NCI-H2107 treated with DMSO at 0.1 percent for 48 hours (cell line): ENCODE measurements at regions not wholly inside any gene's neighbourhood (a gene's known extent, or its start where the extent isn't known, plus 50 kb on each side); places are given as distances from the start of the nearest gene placed in this dataset.

Experiments used
- DNase-seq: peaks from one replicate; lab custom pipeline; 2025; ENCODE audit not compliant: unreplicated experiment; lab: John Stamatoyannopoulos, UW

GRCh38 chr4:30837131-30837539 lies 117.0 kb downstream of the PCDH7 start:
- no peak for DNase-seq

GRCh38 chr4:30837861-30838260 lies 117.7 kb downstream of the PCDH7 start:
- DNase-seq: no peak

- DNase-seq: no peak
Measured at GRCh38 chr4:30838331-30838730, 118.2 kb downstream of the PCDH7 start.

GRCh38 chr4:30839583-30840520 lies 119.7 kb downstream of the PCDH7 start:
- no peak for DNase-seq

- DNase-seq: no peak
Measured at GRCh38 chr4:30840571-30840970, 120.4 kb downstream of the PCDH7 start.

GRCh38 chr4:30842142-30842541 lies 122.0 kb downstream of the PCDH7 start:
- DNase-seq: no peak

GRCh38 chr4:30842689-30843088 lies 122.5 kb downstream of the PCDH7 start:
- no peak for DNase-seq

- DNase-seq: no peak
Measured at GRCh38 chr4:30844861-30845582, 124.9 kb downstream of the PCDH7 start.

GRCh38 chr4:30847167-30847566 lies 127.0 kb downstream of the PCDH7 start:
- no peak for DNase-seq

GRCh38 chr4:30847958-30848357 lies 127.8 kb downstream of the PCDH7 start:
- no peak for DNase-seq

GRCh38 chr4:30854531-30854930 lies 134.4 kb downstream of the PCDH7 start:
- no peak for DNase-seq

GRCh38 chr4:30855232-30855631 lies 135.1 kb downstream of the PCDH7 start:
- no peak for DNase-seq

GRCh38 chr4:30856795-30857564 lies 136.8 kb downstream of the PCDH7 start:
- no peak for DNase-seq

- DNase-seq: no peak
Measured at GRCh38 chr4:30860978-30861377, 140.8 kb downstream of the PCDH7 start.

GRCh38 chr4:30862196-30862595 lies 142.0 kb downstream of the PCDH7 start:
- DNase-seq: no peak

GRCh38 chr4:30863021-30863420 lies 142.9 kb downstream of the PCDH7 start:
- DNase-seq: no peak

GRCh38 chr4:30865691-30866090 lies 145.5 kb downstream of the PCDH7 start:
- DNase-seq: no peak

- DNase-seq: no peak
Measured at GRCh38 chr4:30866346-30866745, 146.2 kb downstream of the PCDH7 start.

- no peak for DNase-seq
Measured at GRCh38 chr4:30866907-30867306, 146.7 kb downstream of the PCDH7 start.

GRCh38 chr4:30867427-30867826 lies 147.3 kb downstream of the PCDH7 start:
- no peak for DNase-seq

- DNase-seq: no peak
Measured at GRCh38 chr4:30868111-30868895, 148.1 kb downstream of the PCDH7 start.
